ENCODE measurements at regions not wholly inside any gene's neighbourhood (a gene's known extent, or its start where the extent isn't known, plus 50 kb on each side); places are given as distances from the start of the nearest gene placed in this dataset.

- no peaks in the 10 kb centered on the region for H3K4me1 ChIP-seq
- no peak overlapping the region for H3K27ac ChIP-seq (replicated peaks in 1 of 4)
- DNase-seq (ENCODE audit: extremely low spot score), result no peak
- no peaks in the 10 kb centered on the region for H3K27me3 ChIP-seq
- intact Hi-C loops (cut with DNase I), result no loop called here
- no peak overlapping the region for H3K4me3 ChIP-seq
- TF ChIP-seq CTCF (IDR thresholded peaks at IDR 0.05), result no peak
- no peak for TF ChIP-seq POLR2AphosphoS5 (IDR thresholded peaks at IDR 0.05)
- TF ChIP-seq EP300 (IDR thresholded peaks at IDR 0.05), result no peak
- TF ChIP-seq POLR2A (IDR thresholded peaks at IDR 0.05; ENCODE audit: low read depth), result no peak
- peaks cover 0 to 9% (median 3%) of the 10 kb centered on the region in 4 donors for H3K9me3 ChIP-seq
- H3K36me3 ChIP-seq, result no peaks in the 10 kb centered on the region
- WGBS, result 100% methylated on average over 3 of the region's 5 CpGs
Observed at GRCh38 chr4:35800669-35801068, 443.6 kb downstream of the ARAP2 start.

- no peak overlapping the region for H3K27ac ChIP-seq (replicated peaks in 1 of 4)
- H3K27me3 ChIP-seq, result no peaks in the 10 kb centered on the region
- WGBS, result 96% methylated on average over 2 of the region's 2 CpGs
- TF ChIP-seq POLR2AphosphoS5 (IDR thresholded peaks at IDR 0.05) (no peak), POLR2A (IDR thresholded peaks at IDR 0.05; ENCODE audit: low read depth) (no peak), CTCF (IDR thresholded peaks at IDR 0.05) (no peak), EP300 (IDR thresholded peaks at IDR 0.05) (no peak)
- no peaks in the 10 kb centered on the region for H3K9me3 ChIP-seq
- H3K4me3 ChIP-seq, result no peak overlapping the region
- no peaks in the 10 kb centered on the region for H3K36me3 ChIP-seq
- no peak for DNase-seq (ENCODE audit: extremely low spot score)
- no peaks in the 10 kb centered on the region for H3K4me1 ChIP-seq
- intact Hi-C loops (cut with DNase I), result no loop called here
Observed at GRCh38 chr4:35802644-35803043, 441.7 kb downstream of the ARAP2 start.

GRCh38 chr4:35818520-35818919 lies 425.8 kb downstream of the ARAP2 start:
- TF ChIP-seq CTCF (IDR thresholded peaks at IDR 0.05) (no peak), POLR2AphosphoS5 (IDR thresholded peaks at IDR 0.05) (no peak), EP300 (IDR thresholded peaks at IDR 0.05) (no peak), POLR2A (IDR thresholded peaks at IDR 0.05; ENCODE audit: low read depth) (no peak)
- Histone ChIP-seq H3K4me3 (no peak overlapping the region), H3K9me3 (no peaks in the 10 kb centered on the region), H3K27ac (replicated peaks in 1 of 4) (no peak overlapping the region), H3K36me3 (no peaks in the 10 kb centered on the region), H3K4me1 (no peaks in the 10 kb centered on the region), H3K27me3 (no peaks in the 10 kb centered on the region)
- no peak for DNase-seq (ENCODE audit: extremely low spot score)
- intact Hi-C loops (cut with DNase I), result no loop called here
- 85% methylated on average over 4 of the region's 4 CpGs for WGBS

- Histone ChIP-seq H3K9me3 (no peaks in the 10 kb centered on the region), H3K36me3 (no peaks in the 10 kb centered on the region), H3K27me3 (no peaks in the 10 kb centered on the region), H3K4me1 (no peaks in the 10 kb centered on the region), H3K4me3 (no peak overlapping the region), H3K27ac (replicated peaks in 1 of 4) (no peak overlapping the region)
- intact Hi-C loops (cut with DNase I), result no loop called here
- DNase-seq (ENCODE audit: extremely low spot score), result no peak
- TF ChIP-seq POLR2A (IDR thresholded peaks at IDR 0.05; ENCODE audit: low read depth) (no peak), CTCF (IDR thresholded peaks at IDR 0.05) (no peak), POLR2AphosphoS5 (IDR thresholded peaks at IDR 0.05) (no peak), EP300 (IDR thresholded peaks at IDR 0.05) (no peak)
- 61% methylated on average over 1 of the region's 1 CpG for WGBS
Observed at GRCh38 chr4:35820003-35820402, 424.3 kb downstream of the ARAP2 start.

- intact Hi-C loops (cut with DNase I), result no loop called here
- Histone ChIP-seq H3K36me3 (no peaks in the 10 kb centered on the region), H3K4me3 (no peak overlapping the region), H3K4me1 (no peaks in the 10 kb centered on the region), H3K9me3 (no peaks in the 10 kb centered on the region), H3K27ac (replicated peaks in 1 of 4) (no peak overlapping the region), H3K27me3 (no peaks in the 10 kb centered on the region)
- no peak for DNase-seq (ENCODE audit: extremely low spot score)
- 88% methylated on average over 8 of the region's 8 CpGs for WGBS
- TF ChIP-seq EP300 (IDR thresholded peaks at IDR 0.05), result no peak
- TF ChIP-seq CTCF (IDR thresholded peaks at IDR 0.05), result no peak
- no peak for TF ChIP-seq POLR2AphosphoS5 (IDR thresholded peaks at IDR 0.05)
- no peak for TF ChIP-seq POLR2A (IDR thresholded peaks at IDR 0.05; ENCODE audit: low read depth)
Observed at GRCh38 chr4:35824231-35824630, 420.1 kb downstream of the ARAP2 start.
